GM12873 (cell line): ENCODE measurements at regions not wholly inside any gene's neighbourhood (a gene's known extent, or its start where the extent isn't known, plus 50 kb on each side); places are given as distances from the start of the nearest gene placed in this dataset.
A peak's percentile ranks its signal among the peaks of the same experiment; 100 is the strongest.

Experiments
- CTCF ChIP-seq: IDR thresholded peaks from 2 replicates; pipeline ENCODE4 v1.5.1; 2012; ENCODE audit warnings: low read depth, mild to moderate bottlenecking, moderate library complexity, low read length, control low read depth; ENCODE audit not compliant: insufficient read depth; ENCODE audit errors: missing control alignments

GRCh38 chr4:72919464-72919863 lies 150.1 kb downstream of the COX18 start:
- no peak for TF ChIP-seq CTCF

GRCh38 chr4:72918362-72918761 lies 151.2 kb downstream of the COX18 start:
- no peak for TF ChIP-seq CTCF

- TF ChIP-seq CTCF, result no peak
Measured at GRCh38 chr4:72911316-72911715, 158.2 kb downstream of the COX18 start.

GRCh38 chr4:72909461-72909860 lies 160.1 kb downstream of the COX18 start:
- TF ChIP-seq CTCF, result peak; percentile 15

GRCh38 chr4:72902354-72902753 lies 167.2 kb downstream of the COX18 start:
- TF ChIP-seq CTCF, result no peak

- TF ChIP-seq CTCF, result no peak
Measured at GRCh38 chr4:72901553-72901952, 168.0 kb downstream of the COX18 start.

- no peak for TF ChIP-seq CTCF
Measured at GRCh38 chr4:72900952-72901351, 168.6 kb downstream of the COX18 start.

- TF ChIP-seq CTCF, result no peak
Measured at GRCh38 chr4:72899621-72900020, 169.9 kb downstream of the COX18 start.
